ENCODE measurements at regions not wholly inside any gene's neighbourhood (a gene's known extent, or its start where the extent isn't known, plus 50 kb on each side); places are given as distances from the start of the nearest gene placed in this dataset.
A peak's percentile ranks its signal among the peaks of the same experiment; 100 is the strongest.

- TF ChIP-seq, protein P1, sequence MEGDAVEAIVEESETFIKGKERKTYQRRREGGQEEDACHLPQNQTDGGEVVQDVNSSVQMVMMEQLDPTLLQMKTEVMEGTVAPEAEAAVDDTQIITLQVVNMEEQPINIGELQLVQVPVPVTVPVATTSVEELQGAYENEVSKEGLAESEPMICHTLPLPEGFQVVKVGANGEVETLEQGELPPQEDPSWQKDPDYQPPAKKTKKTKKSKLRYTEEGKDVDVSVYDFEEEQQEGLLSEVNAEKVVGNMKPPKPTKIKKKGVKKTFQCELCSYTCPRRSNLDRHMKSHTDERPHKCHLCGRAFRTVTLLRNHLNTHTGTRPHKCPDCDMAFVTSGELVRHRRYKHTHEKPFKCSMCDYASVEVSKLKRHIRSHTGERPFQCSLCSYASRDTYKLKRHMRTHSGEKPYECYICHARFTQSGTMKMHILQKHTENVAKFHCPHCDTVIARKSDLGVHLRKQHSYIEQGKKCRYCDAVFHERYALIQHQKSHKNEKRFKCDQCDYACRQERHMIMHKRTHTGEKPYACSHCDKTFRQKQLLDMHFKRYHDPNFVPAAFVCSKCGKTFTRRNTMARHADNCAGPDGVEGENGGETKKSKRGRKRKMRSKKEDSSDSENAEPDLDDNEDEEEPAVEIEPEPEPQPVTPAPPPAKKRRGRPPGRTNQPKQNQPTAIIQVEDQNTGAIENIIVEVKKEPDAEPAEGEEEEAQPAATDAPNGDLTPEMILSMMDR (IDR thresholded peaks at IDR 0.05; ENCODE audit: low read depth, low read length, missing control alignments): no peak
- DNase-seq (ENCODE audit: extremely low read depth, low read depth): peak; percentile 91
- H3K4me3 ChIP-seq (replicated peaks; ENCODE audit: low read depth, low read length): peak overlapping the region; percentile 7; the same call in 1 of the 2 replicates
Observed at GRCh38 chr12:124512667-124513296, 54.6 kb downstream of the NCOR2 start.

- H3K4me3 ChIP-seq (replicated peaks; ENCODE audit: low read depth, low read length): no peak overlapping the region
- TF ChIP-seq, protein P1 (IDR thresholded peaks at IDR 0.05; ENCODE audit: low read depth, low read length, missing control alignments): no peak
- no peak for DNase-seq (ENCODE audit: extremely low read depth, low read depth)
Observed at GRCh38 chr12:124511259-124511985, 56.0 kb downstream of the NCOR2 start.

- TF ChIP-seq, protein P1 (IDR thresholded peaks at IDR 0.05; ENCODE audit: low read depth, low read length, missing control alignments): peak; percentile 30
- no peak for DNase-seq (ENCODE audit: extremely low read depth, low read depth)
- no peak overlapping the region for H3K4me3 ChIP-seq (replicated peaks; ENCODE audit: low read depth, low read length)
Observed at GRCh38 chr12:124510301-124510970, 57.0 kb downstream of the NCOR2 start.

DNA sequence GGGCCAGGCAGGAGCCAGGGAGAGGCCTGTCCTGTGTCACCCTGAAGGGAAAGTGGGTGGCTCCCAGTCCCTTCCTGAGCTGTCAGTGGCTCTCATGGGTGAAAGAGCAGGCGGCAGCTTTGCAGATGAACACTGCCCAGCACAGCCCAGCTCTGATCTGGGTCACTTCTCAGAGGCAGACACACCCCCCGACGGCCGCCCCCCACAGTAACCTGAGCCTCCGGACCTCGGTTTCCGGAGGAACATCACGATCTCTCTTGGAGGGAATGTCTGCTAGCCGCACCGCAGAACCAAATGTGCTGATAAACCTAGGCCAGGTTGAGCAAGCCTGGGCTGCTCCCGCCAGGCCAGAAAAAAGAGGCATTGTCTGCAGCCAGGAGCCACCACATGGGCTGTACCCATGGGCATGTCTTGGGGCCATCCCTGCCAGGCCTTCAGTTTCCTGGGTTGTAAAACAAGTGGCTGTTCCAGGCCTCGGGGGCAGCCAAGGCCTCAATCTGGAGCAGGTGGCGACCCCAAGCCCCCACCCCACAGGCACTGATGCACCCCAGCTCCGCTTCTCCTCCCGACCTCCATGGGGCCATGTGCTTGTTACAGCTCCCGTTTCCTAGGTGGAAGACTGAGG is 57.6 kb downstream of the NCOR2 start:
- DNase-seq (ENCODE audit: extremely low read depth, low read depth): peak; percentile 71
- no peak overlapping the region for H3K4me3 ChIP-seq (replicated peaks; ENCODE audit: low read depth, low read length)
- TF ChIP-seq, protein P1 (IDR thresholded peaks at IDR 0.05; ENCODE audit: low read depth, low read length, missing control alignments): no peak

GRCh38 chr12:124509300-124509675 is 58.1 kb downstream of the NCOR2 start:
- no peak for DNase-seq (ENCODE audit: extremely low read depth, low read depth)
- H3K4me3 ChIP-seq (replicated peaks; ENCODE audit: low read depth, low read length): no peak overlapping the region
- TF ChIP-seq, protein P1 (IDR thresholded peaks at IDR 0.05; ENCODE audit: low read depth, low read length, missing control alignments): no peak

- TF ChIP-seq, protein P1 (IDR thresholded peaks at IDR 0.05; ENCODE audit: low read depth, low read length, missing control alignments): no peak
- DNase-seq (ENCODE audit: extremely low read depth, low read depth): no peak
- 0 out of 2 replicates have a peak overlapping the region, but pooled peaks have one; percentile 1 for H3K4me3 ChIP-seq (replicated peaks; ENCODE audit: low read depth, low read length)
Observed at GRCh38 chr12:124508381-124509079, 58.9 kb downstream of the NCOR2 start.
